GM23338 (cell line): ENCODE measurements at regions not wholly inside any gene's neighbourhood (a gene's known extent, or its start where the extent isn't known, plus 50 kb on each side); places are given as distances from the start of the nearest gene placed in this dataset.

Experiments
- ATAC-seq: fragments of 200-7000 bp; cut with Tn5 transposase; 3 replicates; pipeline ENCODE4 v1.9.1; 2020
- DNase-seq: peaks from one replicate; pipeline ENCODE4 v3.0.0-alpha.2; 2015; ENCODE audit warnings: low spot score
- H2AFZ ChIP-seq: fragments of 200-600 bp; sonication (generic); 2 replicates; pipeline ENCODE4 v1.8.0; 2016; ENCODE audit warnings: antibody characterized with exemption, mild to moderate bottlenecking, moderate library complexity
- H3F3A ChIP-seq: fragments of 200-600 bp; sonication (generic); replicated peaks from 2 replicates; pipeline ENCODE4 v1.8.0; 2017; ENCODE audit warnings: antibody characterized with exemption, mixed run types, low read depth
- H3K27ac ChIP-seq: fragments of 200-600 bp; sonication (generic); 2 replicates; pipeline ENCODE4 v1.6.1; 2016; ENCODE audit warnings: low read depth
- H3K27me3 ChIP-seq: fragments of 200-600 bp; sonication (generic); 2 replicates; pipeline ENCODE4 v1.8.0; 2016; ENCODE audit warnings: mild to moderate bottlenecking, mixed run types, moderate library complexity; ENCODE audit not compliant: insufficient read depth
- H3K36me3 ChIP-seq: fragments of 200-600 bp; sonication (generic); 2 replicates; pipeline ENCODE4 v1.8.0; 2016; ENCODE audit warnings: mild to moderate bottlenecking; ENCODE audit not compliant: insufficient read depth
- H3K4me1 ChIP-seq: fragments of 200-600 bp; sonication (generic); 2 replicates; pipeline ENCODE4 v1.8.0; 2016; ENCODE audit warnings: mild to moderate bottlenecking, moderate library complexity; ENCODE audit not compliant: insufficient read depth
- H3K4me2 ChIP-seq: fragments of 200-600 bp; sonication (generic); 2 replicates; pipeline ENCODE4 v1.7.1; 2017; ENCODE audit warnings: mixed run types
- H3K4me3 ChIP-seq: fragments of 200-600 bp; sonication (generic); 2 replicates; pipeline ENCODE4 v1.6.1; 2016; ENCODE audit warnings: mixed run types
- H3K79me2 ChIP-seq: fragments of 200-600 bp; sonication (generic); replicated peaks from 2 replicates; pipeline ENCODE4 v1.8.0; 2017; ENCODE audit warnings: mild to moderate bottlenecking; ENCODE audit not compliant: insufficient read depth
- H3K9me2 ChIP-seq: fragments of 200-600 bp; sonication (generic); 2 replicates; pipeline ENCODE4 v1.8.0; 2017; ENCODE audit not compliant: insufficient read depth
- H4K20me1 ChIP-seq: fragments of 200-600 bp; sonication (generic); replicated peaks from 2 replicates; pipeline ENCODE4 v1.8.0; 2017; ENCODE audit warnings: mild to moderate bottlenecking; ENCODE audit not compliant: insufficient read depth
- H3K27ac Mint-ChIP-seq: 2 replicates; pipeline ENCODE4 v1.8.0; 2020; ENCODE audit warnings: inconsistent platforms, mild to moderate bottlenecking, moderate library complexity, mixed read lengths
- H3K27me3 Mint-ChIP-seq: 3 replicates; pipeline ENCODE4 v1.8.0; 2022; ENCODE audit warnings: low read depth, mild to moderate bottlenecking, moderate library complexity, mixed read lengths, inconsistent platforms; ENCODE audit not compliant: insufficient read depth, poor library complexity
- H3K36me3 Mint-ChIP-seq: 3 replicates; pipeline ENCODE4 v1.8.0; 2021; ENCODE audit warnings: low read depth, mild to moderate bottlenecking, inconsistent platforms, moderate library complexity, mixed read lengths
- H3K4me1 Mint-ChIP-seq: 3 replicates; pipeline ENCODE4 v1.8.0; 2020; ENCODE audit warnings: mild to moderate bottlenecking, inconsistent platforms, mixed read lengths
- H3K4me3 Mint-ChIP-seq: 3 replicates; pipeline ENCODE4 v1.8.0; 2021; ENCODE audit warnings: moderate library complexity, mild to moderate bottlenecking, inconsistent platforms, mixed read lengths
- H3K9me3 Mint-ChIP-seq: 3 replicates; pipeline ENCODE4 v1.8.0; 2020; ENCODE audit warnings: moderate library complexity, mild to moderate bottlenecking, inconsistent platforms, mixed read lengths
- CREB1 ChIP-seq: fragments of 250-450 bp; sonication (Bioruptor Pico); IDR thresholded peaks from 2 replicates; pipeline ENCODE4 v1.5.0; 2020; ENCODE audit warnings: low read depth, mild to moderate bottlenecking, moderate library complexity
- EZH2 ChIP-seq: fragments of 200-600 bp; sonication (generic); IDR thresholded peaks from one replicate; pipeline ENCODE4 v1.8.0; 2017; ENCODE audit warnings: antibody characterized with exemption, mild to moderate bottlenecking, low read depth; ENCODE audit not compliant: unreplicated experiment
- EZH2phosphoT487 ChIP-seq: fragments of 200-600 bp; sonication (generic); IDR thresholded peaks from one replicate; pipeline ENCODE4 v1.8.1; 2018; ENCODE audit warnings: antibody characterized with exemption; ENCODE audit not compliant: unreplicated experiment
- JUNB ChIP-seq: IDR thresholded peaks from one replicate; pipeline ENCODE4 v1.6.1; 2016; ENCODE audit warnings: antibody characterized with exemption; ENCODE audit not compliant: unreplicated experiment
- NANOG ChIP-seq: IDR thresholded peaks from 2 replicates; pipeline ENCODE4 v1.6.1; 2016; ENCODE audit warnings: antibody characterized with exemption, borderline replicate concordance
- STAT1 ChIP-seq: IDR thresholded peaks from one replicate; pipeline ENCODE4 v1.6.1; 2016; ENCODE audit warnings: antibody characterized with exemption; ENCODE audit not compliant: unreplicated experiment
- ZNF114 ChIP-seq: fragments of 250-450 bp; sonication (Bioruptor Pico); IDR thresholded peaks from 2 replicates; pipeline ENCODE4 v1.5.0; 2020; ENCODE audit warnings: mild to moderate bottlenecking, moderate library complexity
- ZNF331 ChIP-seq: fragments of 250-450 bp; sonication (Bioruptor Pico); IDR thresholded peaks from 2 replicates; pipeline ENCODE4 v1.5.0; 2020; ENCODE audit warnings: low read depth, mild to moderate bottlenecking, moderate library complexity
- ZNF462 ChIP-seq: fragments of 250-450 bp; sonication (Bioruptor Pico); IDR thresholded peaks from 2 replicates; pipeline ENCODE4 v1.5.0; 2020; ENCODE audit warnings: mild to moderate bottlenecking, moderate library complexity

GRCh38 chr11:122242731-122243130 is 126.7 kb upstream of the BLID start:
- DNase-seq, result no peak
- Histone ChIP-seq H2AFZ (no peak overlapping the region), H3K79me2 (no peaks in the 10 kb centered on the region), H3K27ac (no peak overlapping the region), H3K4me2 (no peak overlapping the region), H3K9me2 (peaks cover 8% of the 10 kb centered on the region; the same call in 1 of the 2 replicates), H3K27me3 (no peaks in the 10 kb centered on the region), H3K4me1 (no peaks in the 10 kb centered on the region), H3K4me3 (no peak overlapping the region), H4K20me1 (peaks cover 3% of the 10 kb centered on the region; the same call in 1 of the 2 replicates), H3F3A (no peaks in the 10 kb centered on the region), H3K36me3 (no peaks in the 10 kb centered on the region)
- H3K4me1 Mint-ChIP-seq, result peaks cover 7% of the 10 kb centered on the region; the same call in 2 of the 3 replicates
- no peaks in the 10 kb centered on the region for H3K36me3 Mint-ChIP-seq
- H3K4me3 Mint-ChIP-seq, result no peak overlapping the region
- no peak for TF ChIP-seq ZNF331 (CRISPR knock-in tag)
- no peak for TF ChIP-seq JUNB
- no peak for TF ChIP-seq NANOG
- no peak for TF ChIP-seq EZH2phosphoT487
- TF ChIP-seq STAT1, result no peak
- no peak for TF ChIP-seq ZNF114 (CRISPR knock-in tag)
- no peaks in the 10 kb centered on the region for H3K27me3 Mint-ChIP-seq
- no peak overlapping the region for H3K27ac Mint-ChIP-seq
- ATAC-seq, result no peak
- H3K9me3 Mint-ChIP-seq, result no peaks in the 10 kb centered on the region; the same call in 2 of the 3 replicates

- no peaks in the 10 kb centered on the region for H3K36me3 ChIP-seq
- H3K4me1 Mint-ChIP-seq, result peaks cover 1% of the 10 kb centered on the region; the same call in 2 of the 3 replicates
- H3K9me3 Mint-ChIP-seq, result no peaks in the 10 kb centered on the region; the same call in 2 of the 3 replicates
- no peaks in the 10 kb centered on the region for H3K79me2 ChIP-seq
- no peak overlapping the region for H3K4me2 ChIP-seq
- DNase-seq (no peak), ATAC-seq (no peak)
- H3K27ac ChIP-seq, result no peak overlapping the region
- H3K27ac Mint-ChIP-seq, result no peak overlapping the region
- peaks cover 3% of the 10 kb centered on the region; the same call in 1 of the 2 replicates for H4K20me1 ChIP-seq
- H3K4me3 ChIP-seq, result no peak overlapping the region
- TF ChIP-seq EZH2, result no peak
- H3K4me1 ChIP-seq, result no peaks in the 10 kb centered on the region
- H3K9me2 ChIP-seq, result peaks cover 8% of the 10 kb centered on the region; the same call in 1 of the 2 replicates
- H3F3A ChIP-seq, result no peaks in the 10 kb centered on the region
- no peaks in the 10 kb centered on the region for H3K27me3 Mint-ChIP-seq
- no peaks in the 10 kb centered on the region for H3K36me3 Mint-ChIP-seq
- H3K27me3 ChIP-seq, result no peaks in the 10 kb centered on the region
- H2AFZ ChIP-seq, result no peak overlapping the region
- H3K4me3 Mint-ChIP-seq, result no peak overlapping the region
Measured at GRCh38 chr11:122241566-122241965, 125.6 kb upstream of the BLID start.

- no peaks in the 10 kb centered on the region for H3F3A ChIP-seq
- H3K27me3 ChIP-seq, result no peaks in the 10 kb centered on the region
- Mint-ChIP-seq H3K4me1 (no peaks in the 10 kb centered on the region), H3K27me3 (no peaks in the 10 kb centered on the region), H3K27ac (no peak overlapping the region), H3K4me3 (no peak overlapping the region), H3K36me3 (no peaks in the 10 kb centered on the region), H3K9me3 (no peaks in the 10 kb centered on the region; the same call in 2 of the 3 replicates)
- TF ChIP-seq CREB1 (no peak), ZNF462 (CRISPR knock-in tag) (no peak), NANOG (no peak)
- no peak overlapping the region for H3K4me2 ChIP-seq
- no peaks in the 10 kb centered on the region for H3K79me2 ChIP-seq
- H3K4me3 ChIP-seq, result no peak overlapping the region
- H2AFZ ChIP-seq, result no peak overlapping the region
- no peaks in the 10 kb centered on the region for H3K4me1 ChIP-seq
- ATAC-seq (no peak), DNase-seq (no peak)
- no peak overlapping the region for H3K27ac ChIP-seq
- H3K36me3 ChIP-seq, result no peaks in the 10 kb centered on the region
- peaks cover 9% of the 10 kb centered on the region for H3K9me2 ChIP-seq
- peaks cover 3% of the 10 kb centered on the region; the same call in 1 of the 2 replicates for H4K20me1 ChIP-seq
Measured at GRCh38 chr11:122240638-122241037, 124.6 kb upstream of the BLID start.
